Gastroesophageal sphincter (tissue), 3 donors: ENCODE measurements at regions not wholly inside any gene's neighbourhood (a gene's known extent, or its start where the extent isn't known, plus 50 kb on each side); places are given as distances from the start of the nearest gene placed in this dataset.

ENCODE experiments used
- CTCF ChIP-seq, 4 experiments: fragments of 200-600 bp in 2 of 4; fragments of 450-650 bp in 2 of 4; sonication (generic) in 1 of 4; IDR thresholded peaks; one replicate each; pipeline ENCODE4 v1.5.1; 2017 to 2019; ENCODE audit warnings: antibody characterized with exemption in 4 of 4, mild to moderate bottlenecking in 2 of 4, moderate library complexity in 2 of 4
- POLR2A ChIP-seq, 2 donors: fragments of 450-650 bp; IDR thresholded peaks; one replicate each; pipeline ENCODE4 v1.6.1; 2017; ENCODE audit warnings: antibody characterized with exemption in 2 of 2, mild to moderate bottlenecking in 2 of 2, moderate library complexity in 1 of 2
- POLR2AphosphoS5 ChIP-seq: sonication (generic); formaldehyde crosslinking; IDR thresholded peaks from one replicate; pipeline ENCODE4 v1.6.1; 2017; ENCODE audit warnings: antibody characterized with exemption

- TF ChIP-seq CTCF (IDR thresholded peaks at IDR 0.05), result no peak
- no peak for TF ChIP-seq POLR2AphosphoS5
- TF ChIP-seq POLR2A (IDR thresholded peaks at IDR 0.05), result no peak
Measured at GRCh38 chr18:21934766-21935015, 194.1 kb downstream of the MIB1 start.
